Neural progenitor cell (in vitro differentiated cells): ENCODE measurements at regions not wholly inside any gene's neighbourhood (a gene's known extent, or its start where the extent isn't known, plus 50 kb on each side); places are given as distances from the start of the nearest gene placed in this dataset.

Source experiments
- EZH2 ChIP-seq: fragments of 200-600 bp; sonication (generic); IDR thresholded peaks from 2 replicates; pipeline ENCODE4 v1.6.1; 2017; ENCODE audit warnings: antibody characterized with exemption, mild to moderate bottlenecking, moderate library complexity
- EZH2phosphoT487 ChIP-seq: fragments of 200-600 bp; sonication (generic); IDR thresholded peaks from 2 replicates; pipeline ENCODE4 v1.6.1; 2017; ENCODE audit warnings: antibody characterized with exemption
- TF ChIP-seq, protein P1 (sequence below): fragments of 200-600 bp; sonication (generic); IDR thresholded peaks from 2 replicates; pipeline ENCODE4 v1.5.1; 2017; ENCODE audit warnings: antibody characterized with exemption, mild to moderate bottlenecking

DNA sequence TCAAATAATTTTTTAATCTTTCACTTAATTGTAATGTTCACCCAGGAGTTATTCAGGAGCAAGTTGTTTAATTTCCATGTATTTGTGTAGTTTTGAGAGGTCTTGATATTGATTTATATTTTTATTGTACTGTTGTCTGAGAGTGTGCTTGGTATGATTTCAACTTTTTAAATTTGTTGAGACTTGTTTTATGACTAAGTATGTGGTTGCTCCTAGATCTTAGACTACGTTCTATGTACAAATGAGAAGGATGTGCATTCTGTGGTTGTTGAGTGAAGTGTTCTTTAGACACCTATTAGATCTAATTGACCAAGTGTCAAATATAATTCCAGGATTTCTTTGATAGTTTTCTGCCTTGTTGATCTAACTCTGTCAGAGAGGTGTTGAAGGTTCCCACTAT lies 353.3 kb upstream of the GNPDA2 start:
- TF ChIP-seq, protein P1, sequence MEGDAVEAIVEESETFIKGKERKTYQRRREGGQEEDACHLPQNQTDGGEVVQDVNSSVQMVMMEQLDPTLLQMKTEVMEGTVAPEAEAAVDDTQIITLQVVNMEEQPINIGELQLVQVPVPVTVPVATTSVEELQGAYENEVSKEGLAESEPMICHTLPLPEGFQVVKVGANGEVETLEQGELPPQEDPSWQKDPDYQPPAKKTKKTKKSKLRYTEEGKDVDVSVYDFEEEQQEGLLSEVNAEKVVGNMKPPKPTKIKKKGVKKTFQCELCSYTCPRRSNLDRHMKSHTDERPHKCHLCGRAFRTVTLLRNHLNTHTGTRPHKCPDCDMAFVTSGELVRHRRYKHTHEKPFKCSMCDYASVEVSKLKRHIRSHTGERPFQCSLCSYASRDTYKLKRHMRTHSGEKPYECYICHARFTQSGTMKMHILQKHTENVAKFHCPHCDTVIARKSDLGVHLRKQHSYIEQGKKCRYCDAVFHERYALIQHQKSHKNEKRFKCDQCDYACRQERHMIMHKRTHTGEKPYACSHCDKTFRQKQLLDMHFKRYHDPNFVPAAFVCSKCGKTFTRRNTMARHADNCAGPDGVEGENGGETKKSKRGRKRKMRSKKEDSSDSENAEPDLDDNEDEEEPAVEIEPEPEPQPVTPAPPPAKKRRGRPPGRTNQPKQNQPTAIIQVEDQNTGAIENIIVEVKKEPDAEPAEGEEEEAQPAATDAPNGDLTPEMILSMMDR, result no peak
- TF ChIP-seq EZH2phosphoT487, result no peak
- TF ChIP-seq EZH2, result no peak
